ENCODE measurements at regions not wholly inside any gene's neighbourhood (a gene's known extent, or its start where the extent isn't known, plus 50 kb on each side); places are given as distances from the start of the nearest gene placed in this dataset.

DNA sequence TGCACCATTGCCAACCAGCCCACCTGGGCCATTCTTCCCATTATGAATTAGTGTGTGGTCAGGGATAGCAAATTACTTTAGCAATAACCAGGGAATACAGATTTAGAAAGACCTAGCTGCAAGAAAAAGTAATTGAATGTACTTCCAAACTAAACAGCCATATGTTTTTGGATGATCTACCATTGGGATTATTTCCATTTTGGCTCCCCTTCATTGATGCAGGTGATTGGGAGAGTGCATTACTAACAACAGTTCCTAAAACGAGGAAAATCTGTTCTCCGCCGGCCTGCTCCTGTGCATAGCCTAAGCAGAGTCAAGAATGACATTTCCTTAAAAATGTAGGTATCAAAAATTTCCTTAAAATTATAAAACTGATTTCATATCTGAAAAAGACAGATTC lies 58.5 kb downstream of the MAIP1 start:
- H3K36me3 ChIP-seq (ENCODE audit: control insufficient read depth, insufficient read depth, low read length), result no peaks in the 10 kb centered on the region
- no peaks in the 10 kb centered on the region for H4K20me1 ChIP-seq (ENCODE audit: control insufficient read depth, extremely low read depth, insufficient read depth, low read length)

GRCh38 chr2:200021449-200022114 lies 66.2 kb downstream of the MAIP1 start:
- H3K9ac ChIP-seq (ENCODE audit: insufficient read depth, low read length), result no peak overlapping the region
- H3K9me3 ChIP-seq (ENCODE audit: control insufficient read depth, insufficient read depth, low read depth, low read length), result no peaks in the 10 kb centered on the region
- H3K36me3 ChIP-seq (ENCODE audit: control insufficient read depth, insufficient read depth, low read length), result no peaks in the 10 kb centered on the region
- H3K27ac ChIP-seq (ENCODE audit: insufficient read depth, low read length), result no peak overlapping the region
- H3K27me3 ChIP-seq (ENCODE audit: control insufficient read depth, insufficient read depth, low read length), result no peaks in the 10 kb centered on the region
- H3K79me2 ChIP-seq (ENCODE audit: control insufficient read depth, insufficient read depth, low read length), result no peaks in the 10 kb centered on the region
- H3K4me3 ChIP-seq (replicated peaks in 1 of 4; ENCODE audit: control extremely low read depth in 1 of 4, insufficient read depth in 1 of 4, low read depth in 3 of 4, low read length in 4 of 4), result no peak overlapping the region
- H3K4me1 ChIP-seq (ENCODE audit: control insufficient read depth, extremely low read depth, insufficient read depth, low read length), result no peaks in the 10 kb centered on the region
- no peak overlapping the region for H2AFZ ChIP-seq (ENCODE audit: low read length)
- TF ChIP-seq, protein P1, sequence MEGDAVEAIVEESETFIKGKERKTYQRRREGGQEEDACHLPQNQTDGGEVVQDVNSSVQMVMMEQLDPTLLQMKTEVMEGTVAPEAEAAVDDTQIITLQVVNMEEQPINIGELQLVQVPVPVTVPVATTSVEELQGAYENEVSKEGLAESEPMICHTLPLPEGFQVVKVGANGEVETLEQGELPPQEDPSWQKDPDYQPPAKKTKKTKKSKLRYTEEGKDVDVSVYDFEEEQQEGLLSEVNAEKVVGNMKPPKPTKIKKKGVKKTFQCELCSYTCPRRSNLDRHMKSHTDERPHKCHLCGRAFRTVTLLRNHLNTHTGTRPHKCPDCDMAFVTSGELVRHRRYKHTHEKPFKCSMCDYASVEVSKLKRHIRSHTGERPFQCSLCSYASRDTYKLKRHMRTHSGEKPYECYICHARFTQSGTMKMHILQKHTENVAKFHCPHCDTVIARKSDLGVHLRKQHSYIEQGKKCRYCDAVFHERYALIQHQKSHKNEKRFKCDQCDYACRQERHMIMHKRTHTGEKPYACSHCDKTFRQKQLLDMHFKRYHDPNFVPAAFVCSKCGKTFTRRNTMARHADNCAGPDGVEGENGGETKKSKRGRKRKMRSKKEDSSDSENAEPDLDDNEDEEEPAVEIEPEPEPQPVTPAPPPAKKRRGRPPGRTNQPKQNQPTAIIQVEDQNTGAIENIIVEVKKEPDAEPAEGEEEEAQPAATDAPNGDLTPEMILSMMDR (conservative IDR thresholded peaks at IDR 0.05 in 1 of 2, IDR thresholded peaks at IDR 0.05 in 1 of 2; ENCODE audit: low read depth in 1 of 2, low read length in 2 of 2), result no peak
- TF ChIP-seq EZH2 (IDR thresholded peaks at IDR 0.05; ENCODE audit: low read length, missing control alignments), result no peak
- DNase-seq (ENCODE audit: low read depth in 2 of 2), result no peak
- no peak overlapping the region for H3K4me2 ChIP-seq (ENCODE audit: extremely low read depth, insufficient read depth, low read length)
- H4K20me1 ChIP-seq (ENCODE audit: control insufficient read depth, extremely low read depth, insufficient read depth, low read length), result no peaks in the 10 kb centered on the region

More for the DNA sequence above, 58.5 kb downstream of the MAIP1 start:
- H3K4me1 ChIP-seq (ENCODE audit: control insufficient read depth, extremely low read depth, insufficient read depth, low read length), result no peaks in the 10 kb centered on the region
- H3K4me2 ChIP-seq (ENCODE audit: extremely low read depth, insufficient read depth, low read length), result no peak overlapping the region
- no peak for DNase-seq (ENCODE audit: low read depth in 2 of 2)
- TF ChIP-seq EZH2 (IDR thresholded peaks at IDR 0.05; ENCODE audit: low read length, missing control alignments), result no peak
- TF ChIP-seq, protein P1 (conservative IDR thresholded peaks at IDR 0.05 in 1 of 2, IDR thresholded peaks at IDR 0.05 in 1 of 2; ENCODE audit: low read depth in 1 of 2, low read length in 2 of 2), result no peak
- H3K27ac ChIP-seq (ENCODE audit: insufficient read depth, low read length), result no peak overlapping the region
- H2AFZ ChIP-seq (ENCODE audit: low read length), result no peak overlapping the region
- H3K4me3 ChIP-seq (replicated peaks in 1 of 4; ENCODE audit: control extremely low read depth in 1 of 4, insufficient read depth in 1 of 4, low read depth in 3 of 4, low read length in 4 of 4), result no peak overlapping the region
- no peaks in the 10 kb centered on the region for H3K79me2 ChIP-seq (ENCODE audit: control insufficient read depth, insufficient read depth, low read length)
- H3K27me3 ChIP-seq (ENCODE audit: control insufficient read depth, insufficient read depth, low read length), result no peaks in the 10 kb centered on the region
- H3K9me3 ChIP-seq (ENCODE audit: control insufficient read depth, insufficient read depth, low read depth, low read length), result no peaks in the 10 kb centered on the region
- H3K9ac ChIP-seq (ENCODE audit: insufficient read depth, low read length), result no peak overlapping the region

DNA sequence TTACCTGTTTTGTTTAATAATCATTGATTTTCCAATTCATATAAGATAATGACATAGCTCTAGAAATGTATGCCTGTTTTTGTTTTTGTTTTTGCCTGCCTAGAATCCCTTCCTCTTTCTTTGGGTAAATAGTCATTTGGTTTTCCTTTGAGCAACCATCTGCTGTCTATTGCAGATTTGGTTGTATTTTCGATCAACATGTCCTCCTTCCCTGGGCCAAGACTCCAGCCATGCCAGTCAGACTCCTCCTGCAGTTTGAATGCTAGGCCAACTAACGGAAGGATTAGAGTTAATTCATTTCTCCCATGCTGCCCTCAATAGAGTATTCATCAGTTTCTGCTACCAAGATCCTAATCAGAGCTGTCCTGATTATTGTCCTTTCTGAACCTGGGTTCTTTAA lies 67.1 kb downstream of the MAIP1 start:
- no peak overlapping the region for H2AFZ ChIP-seq (ENCODE audit: low read length)
- no peak overlapping the region for H3K4me2 ChIP-seq (ENCODE audit: extremely low read depth, insufficient read depth, low read length)
- DNase-seq (ENCODE audit: low read depth in 2 of 2), result no peak
- TF ChIP-seq, protein P1 (conservative IDR thresholded peaks at IDR 0.05 in 1 of 2, IDR thresholded peaks at IDR 0.05 in 1 of 2; ENCODE audit: low read depth in 1 of 2, low read length in 2 of 2), result no peak
- TF ChIP-seq EZH2 (IDR thresholded peaks at IDR 0.05; ENCODE audit: low read length, missing control alignments), result no peak
- H3K4me3 ChIP-seq (replicated peaks in 1 of 4; ENCODE audit: control extremely low read depth in 1 of 4, insufficient read depth in 1 of 4, low read depth in 3 of 4, low read length in 4 of 4), result no peak overlapping the region
- H3K79me2 ChIP-seq (ENCODE audit: control insufficient read depth, insufficient read depth, low read length), result no peaks in the 10 kb centered on the region
- no peaks in the 10 kb centered on the region for H4K20me1 ChIP-seq (ENCODE audit: control insufficient read depth, extremely low read depth, insufficient read depth, low read length)
- no peak overlapping the region for H3K9ac ChIP-seq (ENCODE audit: insufficient read depth, low read length)
- H3K27ac ChIP-seq (ENCODE audit: insufficient read depth, low read length), result no peak overlapping the region
- no peaks in the 10 kb centered on the region for H3K36me3 ChIP-seq (ENCODE audit: control insufficient read depth, insufficient read depth, low read length)
- no peaks in the 10 kb centered on the region for H3K27me3 ChIP-seq (ENCODE audit: control insufficient read depth, insufficient read depth, low read length)
- H3K9me3 ChIP-seq (ENCODE audit: control insufficient read depth, insufficient read depth, low read depth, low read length), result no peaks in the 10 kb centered on the region
- no peaks in the 10 kb centered on the region for H3K4me1 ChIP-seq (ENCODE audit: control insufficient read depth, extremely low read depth, insufficient read depth, low read length)

Data from fibroblast of lung (primary cell).